Activated T-cell treated with anti-CD3 and anti-CD28 coated beads, Interleukin-2, amount 50 U/mL, for 24 hours (primary cell): ENCODE measurements at regions not wholly inside any gene's neighbourhood (a gene's known extent, or its start where the extent isn't known, plus 50 kb on each side); places are given as distances from the start of the nearest gene placed in this dataset.

Experiments
- DNase-seq: peaks from one replicate; pipeline ENCODE4 v3.0.0-alpha.2; 2020
- H3K27ac Mint-ChIP-seq: 2 replicates; pipeline ENCODE4 v1.8.0; 2020; ENCODE audit warnings: mild to moderate bottlenecking, mixed read lengths
- H3K27me3 Mint-ChIP-seq: 2 replicates; pipeline ENCODE4 v1.8.0; 2020; ENCODE audit warnings: mixed read lengths
- H3K36me3 Mint-ChIP-seq: 2 replicates; pipeline ENCODE4 v1.8.0; 2020; ENCODE audit warnings: low read depth, mixed read lengths
- H3K4me1 Mint-ChIP-seq: 2 replicates; pipeline ENCODE4 v1.8.0; 2020; ENCODE audit warnings: low read depth, mixed read lengths
- H3K4me3 Mint-ChIP-seq: 2 replicates; pipeline ENCODE4 v1.8.0; 2020; ENCODE audit warnings: mild to moderate bottlenecking, moderate library complexity, mixed read lengths
- H3K9me3 Mint-ChIP-seq: 2 replicates; pipeline ENCODE4 v1.8.0; 2020; ENCODE audit warnings: mixed read lengths

- H3K27me3 Mint-ChIP-seq: peaks cover 29% of the 10 kb centered on the region
- H3K27ac Mint-ChIP-seq: no peak overlapping the region
- no peaks in the 10 kb centered on the region for H3K4me1 Mint-ChIP-seq
- no peak for DNase-seq
- no peaks in the 10 kb centered on the region for H3K9me3 Mint-ChIP-seq
- H3K4me3 Mint-ChIP-seq: no peak overlapping the region
- H3K36me3 Mint-ChIP-seq: no peaks in the 10 kb centered on the region
These were observed 328.4 kb downstream of the TEX29 start for GRCh38 chr13:111648885-111649284.

- H3K4me1 Mint-ChIP-seq: no peaks in the 10 kb centered on the region
- no peaks in the 10 kb centered on the region for H3K36me3 Mint-ChIP-seq
- no peak overlapping the region for H3K27ac Mint-ChIP-seq
- peaks cover 38% of the 10 kb centered on the region for H3K27me3 Mint-ChIP-seq
- DNase-seq: no peak
- H3K9me3 Mint-ChIP-seq: no peaks in the 10 kb centered on the region
- H3K4me3 Mint-ChIP-seq: no peak overlapping the region
These were observed 330.2 kb downstream of the TEX29 start for GRCh38 chr13:111650626-111651025.

GRCh38 chr13:111652676-111653075 lies 332.2 kb downstream of the TEX29 start:
- no peaks in the 10 kb centered on the region for H3K4me1 Mint-ChIP-seq
- no peak overlapping the region for H3K4me3 Mint-ChIP-seq
- DNase-seq: no peak
- no peak overlapping the region for H3K27ac Mint-ChIP-seq
- H3K36me3 Mint-ChIP-seq: no peaks in the 10 kb centered on the region
- peaks cover 39% of the 10 kb centered on the region for H3K27me3 Mint-ChIP-seq
- H3K9me3 Mint-ChIP-seq: no peaks in the 10 kb centered on the region

- H3K4me3 Mint-ChIP-seq: no peak overlapping the region
- H3K9me3 Mint-ChIP-seq: no peaks in the 10 kb centered on the region
- H3K36me3 Mint-ChIP-seq: no peaks in the 10 kb centered on the region
- DNase-seq: no peak
- no peak overlapping the region for H3K27ac Mint-ChIP-seq
- H3K27me3 Mint-ChIP-seq: peaks cover 43% of the 10 kb centered on the region
- H3K4me1 Mint-ChIP-seq: no peaks in the 10 kb centered on the region
These were observed 334.1 kb downstream of the TEX29 start for GRCh38 chr13:111654531-111654930.

- no peaks in the 10 kb centered on the region for H3K9me3 Mint-ChIP-seq
- no peaks in the 10 kb centered on the region for H3K36me3 Mint-ChIP-seq
- DNase-seq: no peak
- peaks cover 32% of the 10 kb centered on the region for H3K27me3 Mint-ChIP-seq
- H3K27ac Mint-ChIP-seq: no peak overlapping the region
- no peak overlapping the region for H3K4me3 Mint-ChIP-seq
- no peaks in the 10 kb centered on the region for H3K4me1 Mint-ChIP-seq
These were observed 336.0 kb downstream of the TEX29 start for GRCh38 chr13:111656439-111656838.

GRCh38 chr13:111657013-111657412 lies 336.6 kb downstream of the TEX29 start:
- no peak overlapping the region for H3K27ac Mint-ChIP-seq
- no peak for DNase-seq
- H3K4me3 Mint-ChIP-seq: no peak overlapping the region
- no peaks in the 10 kb centered on the region for H3K9me3 Mint-ChIP-seq
- H3K4me1 Mint-ChIP-seq: no peaks in the 10 kb centered on the region
- H3K27me3 Mint-ChIP-seq: peaks cover 29% of the 10 kb centered on the region
- no peaks in the 10 kb centered on the region for H3K36me3 Mint-ChIP-seq

- no peak for DNase-seq
- Mint-ChIP-seq H3K27me3 (peaks cover 25% of the 10 kb centered on the region), H3K9me3 (no peaks in the 10 kb centered on the region), H3K36me3 (no peaks in the 10 kb centered on the region), H3K4me1 (no peaks in the 10 kb centered on the region), H3K4me3 (no peak overlapping the region), H3K27ac (no peak overlapping the region)
These were observed 338.0 kb downstream of the TEX29 start for GRCh38 chr13:111658145-111659100.

GRCh38 chr13:111659219-111659775 lies 338.9 kb downstream of the TEX29 start:
- H3K9me3 Mint-ChIP-seq: no peaks in the 10 kb centered on the region
- peaks cover 18% of the 10 kb centered on the region for H3K27me3 Mint-ChIP-seq
- no peak for DNase-seq
- no peak overlapping the region for H3K27ac Mint-ChIP-seq
- no peak overlapping the region for H3K4me3 Mint-ChIP-seq
- no peaks in the 10 kb centered on the region for H3K36me3 Mint-ChIP-seq
- H3K4me1 Mint-ChIP-seq: no peaks in the 10 kb centered on the region

GRCh38 chr13:111659842-111660241 lies 339.4 kb downstream of the TEX29 start:
- H3K9me3 Mint-ChIP-seq: no peaks in the 10 kb centered on the region
- H3K36me3 Mint-ChIP-seq: no peaks in the 10 kb centered on the region
- peaks cover 14% of the 10 kb centered on the region for H3K27me3 Mint-ChIP-seq
- no peak overlapping the region for H3K27ac Mint-ChIP-seq
- no peak for DNase-seq
- no peak overlapping the region for H3K4me3 Mint-ChIP-seq
- H3K4me1 Mint-ChIP-seq: no peaks in the 10 kb centered on the region

GRCh38 chr13:111661052-111661451 lies 340.6 kb downstream of the TEX29 start:
- no peak for DNase-seq
- no peaks in the 10 kb centered on the region for H3K36me3 Mint-ChIP-seq
- peaks cover 11% of the 10 kb centered on the region for H3K27me3 Mint-ChIP-seq
- H3K27ac Mint-ChIP-seq: no peak overlapping the region
- H3K4me3 Mint-ChIP-seq: no peak overlapping the region
- no peaks in the 10 kb centered on the region for H3K4me1 Mint-ChIP-seq
- H3K9me3 Mint-ChIP-seq: no peaks in the 10 kb centered on the region

GRCh38 chr13:111661776-111662175 lies 341.3 kb downstream of the TEX29 start:
- Mint-ChIP-seq H3K4me1 (no peaks in the 10 kb centered on the region), H3K4me3 (no peak overlapping the region), H3K36me3 (no peaks in the 10 kb centered on the region), H3K27ac (no peak overlapping the region), H3K9me3 (no peaks in the 10 kb centered on the region), H3K27me3 (peaks cover 11% of the 10 kb centered on the region)
- DNase-seq: no peak

GRCh38 chr13:111662451-111662850 lies 342.0 kb downstream of the TEX29 start:
- Mint-ChIP-seq H3K27me3 (peaks cover 9% of the 10 kb centered on the region), H3K9me3 (no peaks in the 10 kb centered on the region), H3K27ac (no peak overlapping the region), H3K4me3 (no peak overlapping the region), H3K4me1 (no peaks in the 10 kb centered on the region), H3K36me3 (no peaks in the 10 kb centered on the region)
- DNase-seq: no peak

- peaks cover 9% of the 10 kb centered on the region for H3K27me3 Mint-ChIP-seq
- no peaks in the 10 kb centered on the region for H3K4me1 Mint-ChIP-seq
- H3K9me3 Mint-ChIP-seq: no peaks in the 10 kb centered on the region
- no peak for DNase-seq
- no peaks in the 10 kb centered on the region for H3K36me3 Mint-ChIP-seq
- H3K4me3 Mint-ChIP-seq: no peak overlapping the region
- no peak overlapping the region for H3K27ac Mint-ChIP-seq
These were observed 342.5 kb downstream of the TEX29 start for GRCh38 chr13:111662895-111663294.

- no peak for DNase-seq
- H3K27me3 Mint-ChIP-seq: peaks cover 9% of the 10 kb centered on the region
- H3K4me3 Mint-ChIP-seq: no peak overlapping the region
- no peaks in the 10 kb centered on the region for H3K9me3 Mint-ChIP-seq
- H3K27ac Mint-ChIP-seq: no peak overlapping the region
- H3K36me3 Mint-ChIP-seq: no peaks in the 10 kb centered on the region
- no peaks in the 10 kb centered on the region for H3K4me1 Mint-ChIP-seq
These were observed 343.1 kb downstream of the TEX29 start for GRCh38 chr13:111663505-111663904.

GRCh38 chr13:111663953-111664421 lies 343.5 kb downstream of the TEX29 start:
- DNase-seq: no peak
- Mint-ChIP-seq H3K4me1 (no peaks in the 10 kb centered on the region), H3K27ac (no peak overlapping the region), H3K36me3 (no peaks in the 10 kb centered on the region), H3K4me3 (no peak overlapping the region), H3K27me3 (peaks cover 9% of the 10 kb centered on the region), H3K9me3 (no peaks in the 10 kb centered on the region)
